ENCODE measurements at regions not wholly inside any gene's neighbourhood (a gene's known extent, or its start where the extent isn't known, plus 50 kb on each side); places are given as distances from the start of the nearest gene placed in this dataset.

DNA sequence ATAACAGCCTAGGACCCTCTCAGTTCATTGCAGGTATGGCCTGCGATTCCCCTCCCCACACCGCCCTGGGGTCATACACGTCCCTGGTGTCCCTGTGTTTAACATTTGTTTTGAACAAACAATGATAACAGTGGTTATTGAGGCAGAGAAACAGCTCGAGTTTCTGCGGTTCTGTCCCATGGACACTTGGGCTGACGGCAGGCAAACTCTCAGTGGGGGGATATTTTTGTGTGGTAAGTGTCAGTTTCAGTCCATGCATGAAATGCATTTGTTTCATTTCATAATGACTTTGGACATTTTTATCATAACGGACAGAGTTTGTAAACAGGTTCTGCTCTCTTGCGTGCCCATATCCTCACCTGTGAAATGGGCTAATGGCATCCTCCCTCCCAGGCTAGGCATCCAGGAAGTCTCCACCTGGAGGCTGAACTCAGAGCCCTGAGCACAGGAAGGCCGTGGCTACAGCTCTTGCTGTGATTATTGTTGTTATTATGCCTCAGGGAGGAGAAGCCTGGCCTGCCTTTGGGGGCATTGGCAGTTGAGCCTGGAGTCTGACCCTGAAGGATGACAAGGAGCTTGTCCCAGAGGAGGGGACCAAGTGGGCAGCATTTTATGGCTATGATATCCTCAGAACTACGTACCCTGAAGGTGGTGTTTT lies 190.9 kb downstream of the GADD45G start:
- no peak overlapping the region for H3K27ac ChIP-seq
- intact Hi-C loops (cut with DNase I; ENCODE audit: low total_unique reads): loop anchor here (10.0 kb wide), 1 partner anchor 619 kb away; no protein-coding TSS in a partner anchor
- no peaks in the 10 kb centered on the region for H3K36me3 ChIP-seq
- H3K9me3 ChIP-seq: no peaks in the 10 kb centered on the region
- no peaks in the 10 kb centered on the region for H3K4me1 ChIP-seq
- no peak for TF ChIP-seq POLR2AphosphoS5 (IDR thresholded peaks at IDR 0.05)
- no peak for TF ChIP-seq POLR2A (IDR thresholded peaks at IDR 0.05)
- TF ChIP-seq, protein P1, sequence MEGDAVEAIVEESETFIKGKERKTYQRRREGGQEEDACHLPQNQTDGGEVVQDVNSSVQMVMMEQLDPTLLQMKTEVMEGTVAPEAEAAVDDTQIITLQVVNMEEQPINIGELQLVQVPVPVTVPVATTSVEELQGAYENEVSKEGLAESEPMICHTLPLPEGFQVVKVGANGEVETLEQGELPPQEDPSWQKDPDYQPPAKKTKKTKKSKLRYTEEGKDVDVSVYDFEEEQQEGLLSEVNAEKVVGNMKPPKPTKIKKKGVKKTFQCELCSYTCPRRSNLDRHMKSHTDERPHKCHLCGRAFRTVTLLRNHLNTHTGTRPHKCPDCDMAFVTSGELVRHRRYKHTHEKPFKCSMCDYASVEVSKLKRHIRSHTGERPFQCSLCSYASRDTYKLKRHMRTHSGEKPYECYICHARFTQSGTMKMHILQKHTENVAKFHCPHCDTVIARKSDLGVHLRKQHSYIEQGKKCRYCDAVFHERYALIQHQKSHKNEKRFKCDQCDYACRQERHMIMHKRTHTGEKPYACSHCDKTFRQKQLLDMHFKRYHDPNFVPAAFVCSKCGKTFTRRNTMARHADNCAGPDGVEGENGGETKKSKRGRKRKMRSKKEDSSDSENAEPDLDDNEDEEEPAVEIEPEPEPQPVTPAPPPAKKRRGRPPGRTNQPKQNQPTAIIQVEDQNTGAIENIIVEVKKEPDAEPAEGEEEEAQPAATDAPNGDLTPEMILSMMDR (IDR thresholded peaks at IDR 0.05): no peak
- no peak overlapping the region for H3K4me3 ChIP-seq
- no peak for DNase-seq (ENCODE audit: low spot score in 2 of 2)
- H3K27me3 ChIP-seq: no peaks in the 10 kb centered on the region

DNA sequence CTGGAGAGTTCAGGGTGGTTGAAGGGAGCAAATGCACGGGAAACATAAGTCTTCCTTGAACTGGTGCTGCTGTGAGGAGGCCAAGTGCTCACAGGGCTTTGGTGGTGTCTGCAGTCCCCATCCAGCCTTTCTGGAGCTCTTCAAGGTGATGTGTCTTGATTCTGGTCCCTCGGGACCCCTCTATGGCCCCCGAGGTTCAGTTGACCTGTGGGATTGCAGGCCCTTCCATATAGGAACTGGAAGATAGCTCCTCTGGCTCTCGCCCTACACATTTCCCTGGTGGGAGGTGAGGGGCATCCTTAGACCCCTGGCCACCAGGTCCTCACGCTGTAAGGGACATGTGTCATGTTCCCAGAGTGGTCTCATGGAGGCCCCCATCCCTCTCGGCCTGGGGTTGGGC lies 191.8 kb downstream of the GADD45G start:
- intact Hi-C loops (cut with DNase I; ENCODE audit: low total_unique reads): loop anchor here (10.0 kb wide), 1 partner anchor 618 kb away; no protein-coding TSS in a partner anchor
- Histone ChIP-seq H3K27ac (no peak overlapping the region), H3K4me3 (no peak overlapping the region)

DNA sequence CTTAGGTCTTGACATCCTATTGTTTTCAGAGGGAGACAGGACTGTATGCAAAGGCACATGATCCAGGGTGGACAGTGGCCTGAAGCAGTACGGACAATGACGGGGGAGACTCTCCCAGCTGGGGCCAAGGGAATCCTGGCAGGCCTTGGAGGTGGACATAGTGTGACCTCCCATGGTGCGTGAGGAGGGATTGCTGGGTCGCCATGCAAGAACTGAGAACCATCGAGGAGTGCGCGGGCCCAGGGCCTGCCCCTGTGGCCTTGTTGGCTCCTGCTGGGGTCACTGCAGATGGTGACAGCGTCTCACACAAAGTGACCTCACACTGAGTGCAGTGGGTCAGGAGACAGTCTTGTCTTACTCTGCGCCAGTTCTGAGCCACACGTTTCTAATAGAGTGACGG lies 192.4 kb downstream of the GADD45G start:
- TF ChIP-seq POLR2A (IDR thresholded peaks at IDR 0.05) (no peak), POLR2AphosphoS5 (IDR thresholded peaks at IDR 0.05) (no peak)
- TF ChIP-seq, protein P1 (IDR thresholded peaks at IDR 0.05): no peak
- no peaks in the 10 kb centered on the region for H3K36me3 ChIP-seq
- DNase-seq (ENCODE audit: low spot score in 2 of 2): no peak
- H3K4me1 ChIP-seq: no peaks in the 10 kb centered on the region
- intact Hi-C loops (cut with DNase I; ENCODE audit: low total_unique reads): loop anchor here (10.0 kb wide), 1 partner anchor 618 kb away; no protein-coding TSS in a partner anchor
- H3K27ac ChIP-seq: no peak overlapping the region
- no peaks in the 10 kb centered on the region for H3K27me3 ChIP-seq
- H3K9me3 ChIP-seq: no peaks in the 10 kb centered on the region
- no peak overlapping the region for H3K4me3 ChIP-seq

More for the DNA sequence above, 191.8 kb downstream of the GADD45G start:
- H3K9me3 ChIP-seq: no peaks in the 10 kb centered on the region
- TF ChIP-seq, protein P1 (IDR thresholded peaks at IDR 0.05): no peak
- TF ChIP-seq POLR2AphosphoS5 (IDR thresholded peaks at IDR 0.05) (no peak), POLR2A (IDR thresholded peaks at IDR 0.05) (no peak)
- no peaks in the 10 kb centered on the region for H3K4me1 ChIP-seq
- H3K27me3 ChIP-seq: no peaks in the 10 kb centered on the region
- no peak for DNase-seq (ENCODE audit: low spot score in 2 of 2)
- no peaks in the 10 kb centered on the region for H3K36me3 ChIP-seq

DNA sequence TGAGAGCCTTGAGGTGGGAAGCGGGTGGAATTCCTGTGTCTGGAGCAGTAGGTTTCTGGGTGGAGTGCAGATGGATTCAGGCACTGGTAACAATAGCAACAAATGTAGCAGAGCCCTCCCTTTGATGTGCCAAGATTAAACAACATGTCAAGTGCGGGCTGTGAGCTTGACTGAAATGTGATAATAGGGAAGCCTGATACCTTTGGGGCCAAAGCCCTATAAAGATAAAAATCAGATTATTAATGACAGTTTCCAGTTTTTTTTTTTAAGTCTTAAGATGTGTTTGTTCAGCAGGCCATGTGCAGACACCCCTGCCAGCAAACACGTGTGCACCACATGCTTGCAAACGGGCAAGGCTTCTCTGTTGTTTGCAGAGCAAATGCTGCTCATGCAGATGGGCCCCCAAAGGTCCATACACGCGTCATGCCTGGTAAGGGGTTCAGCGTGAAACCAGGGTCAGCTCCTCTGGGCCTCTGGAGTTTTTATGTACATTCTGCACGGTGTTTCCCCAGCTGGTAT lies 193.2 kb downstream of the GADD45G start:
- Histone ChIP-seq H3K9me3 (no peaks in the 10 kb centered on the region), H3K36me3 (no peaks in the 10 kb centered on the region), H3K4me3 (no peak overlapping the region), H3K27ac (no peak overlapping the region), H3K27me3 (no peaks in the 10 kb centered on the region), H3K4me1 (no peaks in the 10 kb centered on the region)
- TF ChIP-seq POLR2A (IDR thresholded peaks at IDR 0.05): no peak
- TF ChIP-seq POLR2AphosphoS5 (IDR thresholded peaks at IDR 0.05): no peak
- TF ChIP-seq, protein P1 (IDR thresholded peaks at IDR 0.05): no peak
- intact Hi-C loops (cut with DNase I; ENCODE audit: low total_unique reads): loop anchor here (10.0 kb wide), 1 partner anchor 617 kb away; no protein-coding TSS in a partner anchor
- DNase-seq (ENCODE audit: low spot score in 2 of 2): no peak

DNA sequence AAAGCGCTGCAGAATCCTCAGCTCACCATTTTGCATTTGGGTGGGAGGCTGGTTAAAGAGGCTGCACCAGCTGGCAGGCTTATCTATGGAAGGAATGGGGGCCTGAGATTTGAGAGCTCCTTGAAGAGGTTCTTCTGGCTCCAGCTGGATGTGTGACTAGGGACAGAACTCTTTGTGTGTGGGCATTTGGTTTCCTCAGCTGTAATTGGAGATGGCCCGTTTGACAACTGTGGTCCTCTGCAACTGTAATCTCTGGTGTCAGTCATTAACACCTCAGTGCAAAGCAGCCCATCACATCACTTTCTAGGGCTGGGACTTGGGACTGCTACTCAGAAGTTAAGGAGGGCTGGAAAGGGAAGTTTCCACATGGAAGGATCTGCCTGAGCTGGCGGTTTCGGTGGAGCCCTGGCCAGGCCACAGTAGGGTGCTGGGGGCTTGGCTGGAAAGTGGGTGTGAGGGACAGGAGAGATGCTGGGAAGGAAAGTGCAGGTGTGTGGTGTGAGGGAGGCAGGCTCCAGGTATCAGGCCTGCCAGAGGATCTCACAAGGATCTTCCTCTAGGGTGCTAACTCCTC lies 193.8 kb downstream of the GADD45G start:
- Histone ChIP-seq H3K9me3 (no peaks in the 10 kb centered on the region), H3K27me3 (no peaks in the 10 kb centered on the region), H3K27ac (no peak overlapping the region), H3K36me3 (no peaks in the 10 kb centered on the region), H3K4me1 (no peaks in the 10 kb centered on the region), H3K4me3 (no peak overlapping the region)
- no peak for DNase-seq (ENCODE audit: low spot score in 2 of 2)
- TF ChIP-seq POLR2A (IDR thresholded peaks at IDR 0.05) (no peak), POLR2AphosphoS5 (IDR thresholded peaks at IDR 0.05) (no peak)
- TF ChIP-seq, protein P1 (IDR thresholded peaks at IDR 0.05): no peak
- intact Hi-C loops (cut with DNase I; ENCODE audit: low total_unique reads): loop anchor here (10.0 kb wide), 1 partner anchor 616 kb away; no protein-coding TSS in a partner anchor

Data from breast epithelium (tissue), 4 donors.